GM19452 (cell line): ENCODE measurements at regions not wholly inside any gene's neighbourhood (a gene's known extent, or its start where the extent isn't known, plus 50 kb on each side); places are given as distances from the start of the nearest gene placed in this dataset.
"Not testable (repeated sequence)": the region's sequence is repeated elsewhere in the genome, so short reads cannot be mapped to it uniquely, and the experiment has no call there.

Experiments used
- ATAC-seq: cut with Tn5 transposase; IDR thresholded peaks from one replicate; pipeline ENCODE4 v1.9.1; 2021; ENCODE audit not compliant: unreplicated experiment

- ATAC-seq: no peak
These were observed 182.9 kb upstream of the TNC start for GRCh38 chr9:115300874-115301273.

GRCh38 chr9:115301581-115301980 lies 183.6 kb upstream of the TNC start:
- no peak for ATAC-seq

GRCh38 chr9:115305543-115305942 lies 187.6 kb upstream of the TNC start:
- no peak for ATAC-seq

GRCh38 chr9:115306865-115307264 lies 188.9 kb upstream of the TNC start:
- no peak for ATAC-seq

GRCh38 chr9:115313545-115313944 lies 195.6 kb upstream of the TNC start:
- no peak for ATAC-seq

GRCh38 chr9:115326461-115326860 lies 208.5 kb upstream of the TNC start:
- no peak for ATAC-seq

- no peak for ATAC-seq
These were observed 209.6 kb upstream of the TNC start for GRCh38 chr9:115327436-115328122.

- no peak for ATAC-seq
These were observed 210.3 kb upstream of the TNC start for GRCh38 chr9:115328228-115328627.

- ATAC-seq: no peak
These were observed 210.7 kb upstream of the TNC start for GRCh38 chr9:115328677-115329076.

GRCh38 chr9:115333277-115334070 lies 215.5 kb upstream of the TNC start:
- no peak for ATAC-seq

- no peak for ATAC-seq
These were observed 217.5 kb upstream of the TNC start for GRCh38 chr9:115335439-115335838.

GRCh38 chr9:115340314-115340713 lies 222.4 kb upstream of the TNC start:
- ATAC-seq: no peak

- no peak for ATAC-seq
These were observed 223.5 kb upstream of the TNC start for GRCh38 chr9:115341426-115341825.

GRCh38 chr9:115347776-115348175 lies 229.8 kb upstream of the TNC start:
- not testable (repeated sequence) for ATAC-seq

- ATAC-seq: not testable (repeated sequence)
These were observed 231.0 kb upstream of the TNC start for GRCh38 chr9:115348936-115349335.

- no peak for ATAC-seq
These were observed 231.6 kb upstream of the TNC start for GRCh38 chr9:115349542-115349941.

- no peak for ATAC-seq
These were observed 232.6 kb upstream of the TNC start for GRCh38 chr9:115350548-115350947.

- ATAC-seq: no peak
These were observed 235.7 kb upstream of the TNC start for GRCh38 chr9:115353681-115354080.

- ATAC-seq: no peak
These were observed 239.9 kb upstream of the TNC start for GRCh38 chr9:115357821-115358220.

GRCh38 chr9:115359017-115359780 lies 241.2 kb upstream of the TNC start:
- ATAC-seq: no peak

GRCh38 chr9:115360122-115360521 lies 242.2 kb upstream of the TNC start:
- ATAC-seq: no peak

GRCh38 chr9:115362101-115362500 lies 244.1 kb upstream of the TNC start:
- ATAC-seq: no peak
